Activated naive CD4-positive, alpha-beta T cell treated with anti-CD3 and anti-CD28 coated beads, Interleukin-2, amount 50 U/mL, for 24 hours (primary cell): ENCODE measurements at regions not wholly inside any gene's neighbourhood (a gene's known extent, or its start where the extent isn't known, plus 50 kb on each side); places are given as distances from the start of the nearest gene placed in this dataset.
"Not testable (repeated sequence)": the region's sequence is repeated elsewhere in the genome, so short reads cannot be mapped to it uniquely, and the experiment has no call there.

ENCODE experiments used
- H3K27ac Mint-ChIP-seq: one replicate; pipeline ENCODE4 v1.8.0; 2021; ENCODE audit warnings: mild to moderate bottlenecking, mixed read lengths
- H3K27me3 Mint-ChIP-seq: one replicate; pipeline ENCODE4 v1.8.0; 2021; ENCODE audit warnings: mixed read lengths
- H3K36me3 Mint-ChIP-seq: one replicate; pipeline ENCODE4 v1.8.0; 2021; ENCODE audit warnings: mixed read lengths
- H3K4me1 Mint-ChIP-seq: one replicate; pipeline ENCODE4 v1.8.0; 2021; ENCODE audit warnings: mixed read lengths
- H3K4me3 Mint-ChIP-seq: one replicate; pipeline ENCODE4 v1.8.0; 2021; ENCODE audit warnings: mild to moderate bottlenecking, mixed read lengths
- H3K9me3 Mint-ChIP-seq: one replicate; pipeline ENCODE4 v1.8.0; 2021; ENCODE audit warnings: mixed read lengths

DNA sequence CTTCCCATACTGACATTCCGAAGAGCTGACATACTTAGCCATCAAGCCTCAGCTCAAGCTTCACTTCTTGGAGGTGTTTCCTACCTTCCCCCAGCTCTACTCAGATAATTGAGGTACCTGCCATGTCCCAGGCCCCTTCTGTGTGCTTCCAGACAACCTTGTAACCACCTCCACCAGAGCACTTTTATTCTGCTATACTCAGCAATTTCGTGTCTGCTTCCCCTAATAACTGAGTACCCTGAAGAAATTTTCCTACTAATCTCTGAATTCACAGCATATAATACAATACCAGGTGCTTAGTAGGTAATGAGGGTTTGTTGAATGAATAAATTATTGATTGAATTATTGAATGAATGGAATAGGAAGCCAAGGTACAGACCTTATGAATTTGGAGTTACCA lies 605.5 kb downstream of the MID1IP1 start:
- H3K4me1 Mint-ChIP-seq: peaks cover 18% of the 10 kb centered on the region
- peak overlapping the region; percentile 59 for H3K27ac Mint-ChIP-seq
- no peak overlapping the region for H3K4me3 Mint-ChIP-seq
- peaks cover 3% of the 10 kb centered on the region for H3K9me3 Mint-ChIP-seq
- H3K27me3 Mint-ChIP-seq: no peaks in the 10 kb centered on the region
- H3K36me3 Mint-ChIP-seq: no peaks in the 10 kb centered on the region

DNA sequence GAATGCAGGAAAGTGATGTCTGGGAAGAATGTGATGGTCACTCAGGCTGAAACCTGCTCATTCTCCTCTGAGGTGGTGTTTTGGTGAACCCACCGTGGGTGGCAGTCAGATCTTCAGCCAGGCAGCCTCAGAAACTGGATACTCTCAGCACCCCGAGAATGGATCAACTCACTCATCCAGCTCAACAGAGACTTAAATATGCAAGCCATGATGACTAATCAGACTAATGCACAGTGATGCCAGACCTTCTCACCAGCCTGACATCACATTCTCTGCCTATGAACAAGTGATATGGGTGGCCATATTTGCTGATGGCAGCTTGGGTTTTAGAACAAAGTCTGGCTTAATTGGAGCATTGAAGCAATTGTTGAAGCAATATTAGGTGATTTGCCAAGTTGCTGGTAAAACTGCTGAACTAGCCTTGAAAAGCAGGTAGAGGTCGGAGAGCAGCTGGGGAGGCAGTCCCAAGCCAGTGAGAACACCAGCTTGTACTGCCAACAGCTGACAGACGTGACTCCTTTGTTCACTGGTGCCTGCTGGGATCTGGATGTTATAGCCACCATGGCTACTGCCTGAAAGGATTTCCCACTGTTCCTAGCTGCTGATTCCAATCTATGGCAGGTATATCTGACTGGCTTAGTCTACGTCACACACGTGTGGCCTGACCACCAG lies 608.1 kb downstream of the MID1IP1 start:
- H3K27ac Mint-ChIP-seq: peak overlapping the region; percentile 70
- no peaks in the 10 kb centered on the region for H3K27me3 Mint-ChIP-seq
- peaks cover 8% of the 10 kb centered on the region for H3K4me1 Mint-ChIP-seq
- H3K9me3 Mint-ChIP-seq: peaks cover 3% of the 10 kb centered on the region
- no peak overlapping the region for H3K4me3 Mint-ChIP-seq
- H3K36me3 Mint-ChIP-seq: no peaks in the 10 kb centered on the region

DNA sequence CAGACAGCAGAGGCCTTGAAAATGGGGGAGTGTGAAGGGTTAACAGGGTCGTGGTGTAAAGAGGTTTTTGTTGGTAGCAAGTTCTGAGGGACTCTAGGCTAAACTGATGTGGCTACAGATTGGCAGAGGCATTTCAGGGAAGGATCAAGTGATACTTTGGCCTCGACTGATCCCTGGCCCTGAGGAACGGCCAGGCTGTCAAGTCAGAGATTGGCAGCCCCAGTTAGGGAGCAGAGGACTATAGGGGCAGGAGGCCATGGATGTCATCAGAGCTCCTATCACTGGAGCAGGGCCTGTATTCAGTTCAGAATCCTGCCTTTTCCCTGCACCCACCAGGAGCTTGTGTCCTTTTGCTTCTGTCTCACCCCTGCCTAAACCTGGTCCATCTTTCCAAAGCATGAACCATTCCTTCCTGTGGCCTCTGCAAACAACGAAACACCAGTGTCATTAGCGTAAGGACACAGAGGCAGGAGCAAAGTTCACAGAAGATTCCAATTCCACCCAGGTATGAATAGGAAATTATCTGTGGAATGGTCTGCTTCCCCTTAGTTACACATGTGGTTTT lies 613.1 kb downstream of the MID1IP1 start:
- Mint-ChIP-seq H3K9me3 (peaks cover 9% of the 10 kb centered on the region), H3K27me3 (no peaks in the 10 kb centered on the region), H3K4me3 (no peak overlapping the region), H3K27ac (no peak overlapping the region), H3K36me3 (peaks cover 5% of the 10 kb centered on the region), H3K4me1 (peaks cover 21% of the 10 kb centered on the region)

DNA sequence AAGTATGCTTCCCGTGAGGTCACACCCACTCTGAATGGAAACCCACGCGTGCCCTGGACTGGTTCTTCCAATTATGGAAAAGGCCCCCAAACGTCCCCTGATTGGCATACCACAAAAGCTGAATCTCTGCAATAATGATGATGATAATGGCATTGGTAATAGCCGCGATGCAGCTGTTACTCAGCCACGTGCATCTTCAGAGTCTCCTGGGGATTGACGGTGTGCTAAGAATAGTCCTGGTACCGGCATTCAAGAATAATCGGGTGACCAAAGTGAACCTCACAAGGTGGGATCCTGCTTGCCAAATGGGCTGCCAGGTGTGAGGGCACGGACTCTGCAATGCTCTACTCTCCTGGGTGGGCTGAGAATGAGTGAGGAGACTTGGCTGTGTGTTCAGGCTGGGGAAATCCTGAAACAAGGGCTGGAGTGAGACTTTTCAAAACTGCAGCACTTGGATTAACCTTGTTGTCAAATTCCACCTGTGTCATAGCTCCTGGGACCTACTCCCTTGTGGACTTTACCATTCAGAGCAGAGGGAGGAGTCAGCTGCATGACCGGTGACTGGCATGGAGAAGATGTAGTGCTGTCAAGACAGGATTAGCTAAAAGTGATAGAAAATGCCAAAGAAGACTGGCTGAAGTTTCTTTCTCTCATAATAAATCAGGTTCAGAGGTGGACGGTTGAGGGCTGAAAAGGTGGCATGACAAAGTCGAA lies 615.4 kb downstream of the MID1IP1 start:
- Mint-ChIP-seq H3K27me3 (no peaks in the 10 kb centered on the region), H3K4me1 (peaks cover 18% of the 10 kb centered on the region), H3K36me3 (peaks cover 5% of the 10 kb centered on the region), H3K9me3 (peaks cover 7% of the 10 kb centered on the region), H3K4me3 (no peak overlapping the region), H3K27ac (no peak overlapping the region)

DNA sequence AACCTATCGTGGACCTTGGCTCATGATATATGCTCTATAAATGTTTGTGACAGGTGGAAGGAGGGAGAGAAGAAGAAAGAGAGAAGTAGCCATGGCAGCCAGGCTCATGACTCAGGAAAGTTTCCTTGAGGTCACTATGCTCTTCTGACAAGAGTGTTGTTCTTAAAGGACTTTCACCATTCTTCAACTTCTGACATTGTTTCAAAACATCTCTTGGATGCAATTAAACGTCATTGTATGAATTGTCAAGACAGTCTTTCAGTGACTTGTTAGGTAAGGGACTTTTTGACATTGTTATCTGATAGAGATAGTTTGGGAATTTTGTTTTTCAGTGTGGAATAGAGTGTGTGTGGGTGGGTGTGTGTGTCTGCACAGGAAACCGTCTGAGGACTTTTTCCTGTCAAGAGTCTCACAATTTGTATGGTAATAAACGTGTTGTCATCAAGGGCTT lies 617.0 kb downstream of the MID1IP1 start:
- Mint-ChIP-seq H3K36me3 (peaks cover 5% of the 10 kb centered on the region), H3K27ac (peak overlapping the region; percentile 96), H3K27me3 (no peaks in the 10 kb centered on the region), H3K9me3 (peaks cover 7% of the 10 kb centered on the region), H3K4me1 (peaks cover 29% of the 10 kb centered on the region), H3K4me3 (peak overlapping the region; percentile 80)

DNA sequence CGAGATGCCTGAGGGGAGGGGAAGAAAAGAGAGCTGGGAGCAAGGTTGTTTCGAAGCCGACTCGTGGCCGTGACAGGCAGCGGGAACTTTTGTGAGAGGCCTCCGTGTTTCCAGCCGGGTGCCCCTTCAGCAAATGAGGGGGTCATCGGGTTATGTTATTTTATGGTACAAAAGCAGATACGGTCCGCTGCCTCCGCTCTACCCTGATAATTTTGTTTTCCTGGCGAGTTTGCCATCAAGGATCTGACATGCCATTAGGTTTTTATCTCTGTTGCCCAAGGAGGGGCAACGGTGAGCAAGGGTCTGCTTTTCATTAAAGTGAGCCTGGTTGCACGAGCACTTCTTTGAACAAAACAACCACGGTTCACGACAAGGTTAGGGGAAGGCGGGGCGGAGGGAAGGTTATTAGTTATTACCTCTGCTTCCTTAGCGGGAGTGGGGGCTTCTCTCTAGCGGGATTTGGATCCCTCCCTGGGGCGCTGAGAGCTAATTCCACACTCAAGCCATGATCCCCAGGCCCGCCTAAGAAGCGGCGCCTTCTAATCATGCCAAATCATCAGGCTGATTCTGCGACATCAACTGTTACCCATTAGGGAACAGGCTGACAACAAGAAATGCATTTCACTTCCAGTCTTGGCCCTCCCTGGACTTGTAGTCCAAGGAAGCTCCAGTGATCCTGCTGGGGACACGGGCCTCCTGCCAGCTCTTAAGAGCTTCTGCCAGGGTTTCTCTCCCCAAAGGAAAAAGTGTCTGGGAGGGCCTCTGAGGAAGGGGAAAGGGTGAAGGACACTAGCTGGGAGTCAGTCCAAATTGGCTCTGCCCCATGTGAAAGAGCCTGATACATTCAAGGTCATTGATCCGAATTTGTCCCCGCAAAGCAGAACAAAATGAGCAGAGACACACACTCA lies 617.7 kb downstream of the MID1IP1 start:
- Mint-ChIP-seq H3K4me3 (peak overlapping the region; percentile 80), H3K9me3 (peaks cover 7% of the 10 kb centered on the region), H3K27ac (peak overlapping the region; percentile 96), H3K36me3 (peaks cover 5% of the 10 kb centered on the region), H3K4me1 (peaks cover 36% of the 10 kb centered on the region), H3K27me3 (no peaks in the 10 kb centered on the region)

DNA sequence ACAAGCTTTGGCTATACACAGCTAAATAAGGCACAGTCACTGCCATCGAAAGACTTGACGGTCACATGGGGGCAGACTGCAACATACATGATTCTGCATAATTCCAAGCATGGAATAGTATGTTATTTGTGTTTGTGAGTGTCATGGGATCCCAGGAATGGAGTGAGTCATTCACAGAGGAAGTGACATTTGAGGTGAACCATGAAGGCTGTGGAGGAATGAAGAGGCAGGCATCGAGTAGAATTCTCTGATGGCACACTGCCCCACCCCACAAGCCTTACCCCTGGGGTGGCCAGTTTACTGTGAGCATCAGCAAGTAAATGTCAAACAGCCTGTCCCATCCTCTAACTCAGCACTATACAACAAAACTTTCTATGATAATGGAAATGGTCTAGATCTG lies 619.7 kb downstream of the MID1IP1 start:
- peaks cover 5% of the 10 kb centered on the region for H3K36me3 Mint-ChIP-seq
- H3K4me1 Mint-ChIP-seq: peaks cover 55% of the 10 kb centered on the region
- no peak overlapping the region for H3K4me3 Mint-ChIP-seq
- H3K27ac Mint-ChIP-seq: no peak overlapping the region
- H3K9me3 Mint-ChIP-seq: peaks cover 7% of the 10 kb centered on the region
- no peaks in the 10 kb centered on the region for H3K27me3 Mint-ChIP-seq

DNA sequence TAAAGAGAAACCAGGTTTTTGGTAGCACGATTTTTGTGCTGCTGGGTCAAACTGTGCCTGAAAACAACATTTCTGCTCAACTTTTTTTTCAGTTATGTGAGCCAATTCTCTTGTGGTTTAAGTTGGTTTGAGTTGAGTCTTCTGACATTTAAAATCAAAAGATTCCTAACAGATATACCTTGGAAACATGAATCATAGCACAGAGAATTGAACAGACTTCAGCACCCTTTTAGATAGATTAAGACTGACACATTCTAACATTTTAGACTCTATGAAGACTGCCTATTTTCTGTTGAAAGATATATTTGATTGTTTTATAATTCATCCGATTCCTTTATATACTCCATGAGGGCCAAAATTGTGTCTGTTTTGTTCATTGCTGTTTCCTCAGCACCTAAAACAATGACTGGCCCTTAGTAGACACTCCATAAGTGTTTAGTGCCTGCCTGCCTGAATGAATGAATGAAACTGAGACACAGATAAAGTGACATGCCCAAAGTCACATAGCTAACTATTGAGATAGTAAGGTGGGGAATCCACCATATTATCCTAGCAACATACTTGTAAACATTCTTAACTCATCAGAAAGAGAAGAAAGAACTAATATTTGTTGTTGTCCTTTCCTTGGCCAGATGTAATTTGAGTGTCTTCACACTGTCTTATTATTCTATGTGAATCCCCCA lies 624.0 kb downstream of the MID1IP1 start:
- Mint-ChIP-seq H3K9me3 (no peaks in the 10 kb centered on the region), H3K4me1 (peaks cover 66% of the 10 kb centered on the region), H3K4me3 (peak overlapping the region; percentile 54), H3K27ac (peak overlapping the region; percentile 91), H3K36me3 (no peaks in the 10 kb centered on the region), H3K27me3 (no peaks in the 10 kb centered on the region)

DNA sequence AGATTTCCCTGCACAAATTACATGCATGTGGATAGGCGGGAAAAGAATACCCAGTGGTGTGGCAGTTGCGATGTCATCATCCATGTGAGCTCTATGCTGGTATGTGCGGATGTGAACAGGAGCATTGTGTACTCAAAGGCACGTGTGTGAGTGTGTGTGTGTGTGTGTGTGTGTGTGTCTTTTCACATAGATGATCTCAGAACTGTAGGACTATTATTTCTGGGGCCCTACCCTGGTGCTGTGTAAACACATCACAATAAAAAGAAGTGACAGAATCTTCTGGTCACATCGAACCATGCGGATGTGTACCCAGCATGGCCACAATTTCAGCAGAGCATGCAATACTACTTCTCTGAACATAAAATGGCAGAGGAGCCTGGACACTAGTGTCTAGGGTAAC lies 624.8 kb downstream of the MID1IP1 start:
- no peaks in the 10 kb centered on the region for H3K27me3 Mint-ChIP-seq
- H3K4me3 Mint-ChIP-seq: no peak overlapping the region
- H3K4me1 Mint-ChIP-seq: peaks cover 67% of the 10 kb centered on the region
- H3K9me3 Mint-ChIP-seq: no peaks in the 10 kb centered on the region
- no peaks in the 10 kb centered on the region for H3K36me3 Mint-ChIP-seq
- peak overlapping the region; percentile 91 for H3K27ac Mint-ChIP-seq

DNA sequence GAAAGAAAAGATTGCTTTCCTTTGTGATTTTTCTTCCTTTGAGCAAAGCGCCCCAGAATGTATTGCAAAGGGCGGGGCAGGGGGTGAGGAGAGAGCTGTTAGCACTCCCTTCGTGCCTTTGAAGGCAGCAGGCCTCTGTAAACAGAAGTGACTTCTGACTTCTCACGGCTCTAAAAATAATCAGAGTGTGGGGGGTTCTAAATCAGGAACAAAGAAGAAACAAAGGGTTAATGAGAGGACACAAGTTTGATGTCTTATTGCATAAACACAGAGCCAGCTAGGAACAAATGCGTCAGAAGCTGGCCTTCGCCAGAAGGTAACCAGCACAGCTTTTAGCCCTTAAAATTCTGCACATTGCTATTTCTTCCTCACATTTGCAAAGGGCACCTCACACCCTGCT lies 626.2 kb downstream of the MID1IP1 start:
- no peaks in the 10 kb centered on the region for H3K27me3 Mint-ChIP-seq
- H3K4me1 Mint-ChIP-seq: peaks cover 72% of the 10 kb centered on the region
- H3K27ac Mint-ChIP-seq: peak overlapping the region; percentile 94
- no peaks in the 10 kb centered on the region for H3K9me3 Mint-ChIP-seq
- H3K36me3 Mint-ChIP-seq: no peaks in the 10 kb centered on the region
- H3K4me3 Mint-ChIP-seq: peak overlapping the region; percentile 26

DNA sequence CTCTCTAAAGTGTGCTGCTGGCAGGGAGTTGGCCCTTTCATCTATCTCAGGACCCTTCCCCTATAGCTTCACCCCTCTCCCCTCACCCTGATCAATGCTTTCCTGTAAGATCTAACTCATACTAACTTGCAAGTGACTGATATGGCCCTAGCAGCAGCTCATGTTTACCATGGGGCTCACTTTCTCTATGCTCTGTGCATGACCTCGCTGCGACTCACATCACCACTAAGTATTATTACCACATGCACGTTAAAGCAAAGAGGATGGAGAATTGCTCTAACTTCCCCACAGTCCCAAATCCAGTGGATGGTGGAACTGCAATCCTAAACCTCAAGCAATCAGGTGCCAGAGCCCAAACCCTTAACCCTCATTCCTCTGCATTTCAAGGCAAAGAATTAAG lies 626.6 kb downstream of the MID1IP1 start:
- Mint-ChIP-seq H3K27ac (peak overlapping the region; percentile 94), H3K36me3 (no peaks in the 10 kb centered on the region), H3K9me3 (no peaks in the 10 kb centered on the region), H3K4me1 (peaks cover 72% of the 10 kb centered on the region), H3K27me3 (no peaks in the 10 kb centered on the region), H3K4me3 (peak overlapping the region; percentile 26)

DNA sequence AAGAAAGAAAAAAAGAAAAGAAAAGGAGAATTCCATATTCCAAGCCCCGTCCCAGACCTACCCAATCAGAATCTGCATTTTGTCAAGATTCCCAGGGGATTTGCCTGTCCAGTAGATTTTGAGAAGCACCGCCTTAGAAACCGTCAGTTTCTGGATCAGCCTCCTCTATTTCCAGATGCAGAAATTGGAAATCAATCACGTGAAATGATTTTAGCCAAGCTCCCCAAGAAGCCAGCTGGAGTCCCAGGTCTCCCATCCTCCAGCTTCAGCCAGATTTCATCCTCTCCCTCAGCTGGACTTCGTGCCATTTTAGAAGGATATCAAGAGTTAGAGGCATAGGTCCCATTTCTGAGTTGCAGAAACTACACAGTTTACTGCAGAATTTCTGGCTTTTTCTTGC lies 629.3 kb downstream of the MID1IP1 start:
- no peaks in the 10 kb centered on the region for H3K27me3 Mint-ChIP-seq
- H3K4me1 Mint-ChIP-seq: peaks cover 56% of the 10 kb centered on the region

DNA sequence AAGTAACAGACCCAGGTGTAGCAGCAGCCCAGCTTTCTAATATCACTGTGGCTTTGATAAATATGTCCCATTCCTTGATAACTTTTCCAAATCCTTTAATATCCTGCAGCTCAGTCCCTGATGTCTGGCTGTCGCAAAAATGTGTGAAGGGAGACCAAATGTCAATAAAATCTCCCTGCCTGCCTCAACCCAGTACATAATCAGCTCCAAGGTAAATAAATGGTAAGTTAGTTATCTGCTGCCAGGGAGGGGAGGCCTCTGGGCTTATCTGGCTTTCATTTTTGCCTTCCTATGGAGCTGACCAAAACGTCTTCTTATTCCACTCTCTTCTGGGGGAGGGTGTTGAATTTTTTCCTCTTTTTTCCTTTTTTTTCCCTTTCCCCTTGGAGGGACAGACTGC lies 630.6 kb downstream of the MID1IP1 start:
- H3K4me3 Mint-ChIP-seq: no peak overlapping the region
- no peaks in the 10 kb centered on the region for H3K27me3 Mint-ChIP-seq
- H3K27ac Mint-ChIP-seq: no peak overlapping the region
- peaks cover 51% of the 10 kb centered on the region for H3K4me1 Mint-ChIP-seq
- peaks cover 5% of the 10 kb centered on the region for H3K9me3 Mint-ChIP-seq
- no peaks in the 10 kb centered on the region for H3K36me3 Mint-ChIP-seq

More for the DNA sequence above, 629.3 kb downstream of the MID1IP1 start:
- Mint-ChIP-seq H3K9me3 (peaks cover 5% of the 10 kb centered on the region), H3K27ac (no peak overlapping the region), H3K36me3 (no peaks in the 10 kb centered on the region), H3K4me3 (no peak overlapping the region)

DNA sequence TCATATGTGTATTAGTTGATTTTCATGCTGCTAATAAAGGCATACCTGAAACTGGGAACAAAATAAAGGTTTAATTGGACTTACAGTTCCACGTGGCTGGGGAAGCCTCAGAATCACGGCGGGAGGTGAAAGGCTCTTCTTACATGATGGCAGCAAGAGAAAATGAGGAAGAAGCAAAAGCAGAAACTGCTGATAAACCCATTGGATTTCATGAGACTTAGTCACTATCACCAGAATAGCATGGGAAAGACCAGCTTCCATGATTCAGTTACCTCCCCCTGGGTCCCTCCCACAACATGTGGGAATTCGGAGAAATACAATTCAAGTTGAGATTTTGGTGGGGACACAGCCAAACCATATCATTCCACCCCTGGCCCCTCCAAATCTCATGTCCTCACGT lies 633.4 kb downstream of the MID1IP1 start:
- peaks cover 28% of the 10 kb centered on the region for H3K4me1 Mint-ChIP-seq
- H3K27me3 Mint-ChIP-seq, H3K27ac Mint-ChIP-seq, H3K36me3 Mint-ChIP-seq, H3K4me3 Mint-ChIP-seq, H3K9me3 Mint-ChIP-seq: not testable (repeated sequence)

DNA sequence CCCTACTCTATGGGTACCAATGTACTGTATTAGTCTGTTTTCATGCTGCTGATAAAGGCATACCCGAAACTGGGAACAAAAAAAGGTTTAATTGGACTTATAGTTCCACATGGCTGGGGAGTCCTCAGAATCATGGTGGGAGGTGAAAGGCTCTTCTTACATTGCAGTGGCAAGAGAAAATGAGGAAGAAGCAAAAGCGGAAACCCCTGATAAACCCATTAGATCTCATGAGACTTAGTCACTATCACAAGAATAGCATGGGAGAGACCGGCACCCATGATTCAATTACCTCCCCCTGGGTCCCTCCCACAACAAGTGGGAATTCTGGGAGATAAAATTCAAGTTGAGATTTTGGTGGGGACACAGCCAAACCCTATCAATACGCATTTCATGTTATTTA lies 635.3 kb downstream of the MID1IP1 start:
- not testable (repeated sequence) for H3K9me3 Mint-ChIP-seq, H3K4me3 Mint-ChIP-seq, H3K27ac Mint-ChIP-seq, H3K36me3 Mint-ChIP-seq, H3K27me3 Mint-ChIP-seq
- peaks cover 41% of the 10 kb centered on the region for H3K4me1 Mint-ChIP-seq
